ENCODE measurements at regions not wholly inside any gene's neighbourhood (a gene's known extent, or its start where the extent isn't known, plus 50 kb on each side); places are given as distances from the start of the nearest gene placed in this dataset.

DNA sequence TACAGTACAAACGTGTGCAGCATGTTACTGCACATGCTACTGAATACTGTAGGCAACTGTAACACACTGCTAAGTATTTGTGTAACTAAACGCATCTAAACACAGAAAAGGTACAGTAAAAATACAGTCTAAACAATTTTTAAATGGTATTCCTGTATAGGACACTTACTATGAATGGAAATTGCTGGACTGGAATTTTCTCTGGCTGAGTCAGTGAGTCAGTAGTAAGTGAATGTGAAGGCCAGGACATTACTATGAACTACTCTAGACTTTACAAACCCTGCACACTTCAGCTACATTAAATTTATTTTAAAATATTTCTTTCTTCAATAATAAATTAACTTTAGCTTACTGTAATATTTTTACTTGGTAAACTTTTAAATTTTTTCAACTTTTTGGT, 225.0 kb upstream of the TENT5A start (continued):
- TF ChIP-seq, protein P1, sequence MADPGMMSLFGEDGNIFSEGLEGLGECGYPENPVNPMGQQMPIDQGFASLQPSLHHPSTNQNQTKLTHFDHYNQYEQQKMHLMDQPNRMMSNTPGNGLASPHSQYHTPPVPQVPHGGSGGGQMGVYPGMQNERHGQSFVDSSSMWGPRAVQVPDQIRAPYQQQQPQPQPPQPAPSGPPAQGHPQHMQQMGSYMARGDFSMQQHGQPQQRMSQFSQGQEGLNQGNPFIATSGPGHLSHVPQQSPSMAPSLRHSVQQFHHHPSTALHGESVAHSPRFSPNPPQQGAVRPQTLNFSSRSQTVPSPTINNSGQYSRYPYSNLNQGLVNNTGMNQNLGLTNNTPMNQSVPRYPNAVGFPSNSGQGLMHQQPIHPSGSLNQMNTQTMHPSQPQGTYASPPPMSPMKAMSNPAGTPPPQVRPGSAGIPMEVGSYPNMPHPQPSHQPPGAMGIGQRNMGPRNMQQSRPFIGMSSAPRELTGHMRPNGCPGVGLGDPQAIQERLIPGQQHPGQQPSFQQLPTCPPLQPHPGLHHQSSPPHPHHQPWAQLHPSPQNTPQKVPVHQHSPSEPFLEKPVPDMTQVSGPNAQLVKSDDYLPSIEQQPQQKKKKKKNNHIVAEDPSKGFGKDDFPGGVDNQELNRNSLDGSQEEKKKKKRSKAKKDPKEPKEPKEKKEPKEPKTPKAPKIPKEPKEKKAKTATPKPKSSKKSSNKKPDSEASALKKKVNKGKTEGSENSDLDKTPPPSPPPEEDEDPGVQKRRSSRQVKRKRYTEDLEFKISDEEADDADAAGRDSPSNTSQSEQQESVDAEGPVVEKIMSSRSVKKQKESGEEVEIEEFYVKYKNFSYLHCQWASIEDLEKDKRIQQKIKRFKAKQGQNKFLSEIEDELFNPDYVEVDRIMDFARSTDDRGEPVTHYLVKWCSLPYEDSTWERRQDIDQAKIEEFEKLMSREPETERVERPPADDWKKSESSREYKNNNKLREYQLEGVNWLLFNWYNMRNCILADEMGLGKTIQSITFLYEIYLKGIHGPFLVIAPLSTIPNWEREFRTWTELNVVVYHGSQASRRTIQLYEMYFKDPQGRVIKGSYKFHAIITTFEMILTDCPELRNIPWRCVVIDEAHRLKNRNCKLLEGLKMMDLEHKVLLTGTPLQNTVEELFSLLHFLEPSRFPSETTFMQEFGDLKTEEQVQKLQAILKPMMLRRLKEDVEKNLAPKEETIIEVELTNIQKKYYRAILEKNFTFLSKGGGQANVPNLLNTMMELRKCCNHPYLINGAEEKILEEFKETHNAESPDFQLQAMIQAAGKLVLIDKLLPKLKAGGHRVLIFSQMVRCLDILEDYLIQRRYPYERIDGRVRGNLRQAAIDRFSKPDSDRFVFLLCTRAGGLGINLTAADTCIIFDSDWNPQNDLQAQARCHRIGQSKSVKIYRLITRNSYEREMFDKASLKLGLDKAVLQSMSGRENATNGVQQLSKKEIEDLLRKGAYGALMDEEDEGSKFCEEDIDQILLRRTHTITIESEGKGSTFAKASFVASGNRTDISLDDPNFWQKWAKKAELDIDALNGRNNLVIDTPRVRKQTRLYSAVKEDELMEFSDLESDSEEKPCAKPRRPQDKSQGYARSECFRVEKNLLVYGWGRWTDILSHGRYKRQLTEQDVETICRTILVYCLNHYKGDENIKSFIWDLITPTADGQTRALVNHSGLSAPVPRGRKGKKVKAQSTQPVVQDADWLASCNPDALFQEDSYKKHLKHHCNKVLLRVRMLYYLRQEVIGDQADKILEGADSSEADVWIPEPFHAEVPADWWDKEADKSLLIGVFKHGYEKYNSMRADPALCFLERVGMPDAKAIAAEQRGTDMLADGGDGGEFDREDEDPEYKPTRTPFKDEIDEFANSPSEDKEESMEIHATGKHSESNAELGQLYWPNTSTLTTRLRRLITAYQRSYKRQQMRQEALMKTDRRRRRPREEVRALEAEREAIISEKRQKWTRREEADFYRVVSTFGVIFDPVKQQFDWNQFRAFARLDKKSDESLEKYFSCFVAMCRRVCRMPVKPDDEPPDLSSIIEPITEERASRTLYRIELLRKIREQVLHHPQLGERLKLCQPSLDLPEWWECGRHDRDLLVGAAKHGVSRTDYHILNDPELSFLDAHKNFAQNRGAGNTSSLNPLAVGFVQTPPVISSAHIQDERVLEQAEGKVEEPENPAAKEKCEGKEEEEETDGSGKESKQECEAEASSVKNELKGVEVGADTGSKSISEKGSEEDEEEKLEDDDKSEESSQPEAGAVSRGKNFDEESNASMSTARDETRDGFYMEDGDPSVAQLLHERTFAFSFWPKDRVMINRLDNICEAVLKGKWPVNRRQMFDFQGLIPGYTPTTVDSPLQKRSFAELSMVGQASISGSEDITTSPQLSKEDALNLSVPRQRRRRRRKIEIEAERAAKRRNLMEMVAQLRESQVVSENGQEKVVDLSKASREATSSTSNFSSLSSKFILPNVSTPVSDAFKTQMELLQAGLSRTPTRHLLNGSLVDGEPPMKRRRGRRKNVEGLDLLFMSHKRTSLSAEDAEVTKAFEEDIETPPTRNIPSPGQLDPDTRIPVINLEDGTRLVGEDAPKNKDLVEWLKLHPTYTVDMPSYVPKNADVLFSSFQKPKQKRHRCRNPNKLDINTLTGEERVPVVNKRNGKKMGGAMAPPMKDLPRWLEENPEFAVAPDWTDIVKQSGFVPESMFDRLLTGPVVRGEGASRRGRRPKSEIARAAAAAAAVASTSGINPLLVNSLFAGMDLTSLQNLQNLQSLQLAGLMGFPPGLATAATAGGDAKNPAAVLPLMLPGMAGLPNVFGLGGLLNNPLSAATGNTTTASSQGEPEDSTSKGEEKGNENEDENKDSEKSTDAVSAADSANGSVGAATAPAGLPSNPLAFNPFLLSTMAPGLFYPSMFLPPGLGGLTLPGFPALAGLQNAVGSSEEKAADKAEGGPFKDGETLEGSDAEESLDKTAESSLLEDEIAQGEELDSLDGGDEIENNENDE (IDR thresholded peaks at IDR 0.05; ENCODE audit: insufficient replicate concordance, low read length) = no peak
- TF ChIP-seq KDM4A (IDR thresholded peaks at IDR 0.05; ENCODE audit: low read depth, low read length, severe bottlenecking) (no peak), NRF1 (IDR thresholded peaks at IDR 0.05; ENCODE audit: low read depth, low read length) (no peak)

Data from H1 (cell line).